NCI-H1092 (cell line): ENCODE measurements at regions not wholly inside any gene's neighbourhood (a gene's known extent, or its start where the extent isn't known, plus 50 kb on each side); places are given as distances from the start of the nearest gene placed in this dataset.

Experiments used
- DNase-seq: peaks from one replicate; lab custom pipeline; 2025; lab: John Stamatoyannopoulos, UW

- no peak for DNase-seq
These were observed 1144.8 kb upstream of the SEMA6A start for GRCh38 chr5:117719413-117719812.

GRCh38 chr5:117713585-117714198 lies 1139.1 kb upstream of the SEMA6A start:
- DNase-seq, result no peak

DNA sequence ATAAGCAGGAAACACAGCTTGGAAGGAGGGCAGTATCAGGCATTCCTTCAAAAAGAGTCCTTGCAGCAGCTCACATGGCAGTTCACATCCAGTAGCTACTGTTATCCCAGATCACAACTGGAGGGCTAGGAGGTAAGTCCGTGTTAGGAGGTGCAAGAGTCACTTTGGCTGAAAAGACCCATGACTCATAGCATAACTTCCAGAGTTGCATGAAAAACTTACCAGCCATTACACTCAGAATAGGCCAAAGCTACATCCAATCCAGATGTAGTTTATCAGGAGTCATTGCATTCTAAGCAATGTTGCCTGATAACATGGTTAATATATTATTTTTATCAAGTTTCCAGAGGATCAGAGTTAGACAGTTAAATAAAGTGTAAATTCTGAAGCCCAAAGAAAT lies 1126.4 kb upstream of the SEMA6A start:
- DNase-seq, result no peak

DNA sequence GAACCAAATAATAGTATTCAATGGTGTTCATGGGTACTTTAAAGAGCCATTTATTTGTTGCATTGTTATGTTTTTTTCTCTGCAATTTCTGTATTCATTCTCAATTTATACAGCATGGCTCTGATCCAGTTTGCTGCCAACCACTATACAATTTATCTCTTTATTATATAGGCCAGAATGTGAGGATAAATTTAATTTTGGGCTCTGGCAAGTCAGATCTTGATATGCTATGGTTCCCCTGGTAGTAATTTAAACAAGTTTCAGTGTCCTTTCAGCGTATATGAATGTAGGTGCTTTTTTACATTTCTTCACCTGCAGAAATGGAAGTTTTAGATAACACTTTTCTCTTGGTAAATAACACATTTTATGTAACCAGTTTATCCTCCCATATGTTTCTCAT lies 1118.0 kb upstream of the SEMA6A start:
- DNase-seq, result no peak

GRCh38 chr5:117691081-117691870 lies 1116.7 kb upstream of the SEMA6A start:
- no peak for DNase-seq

DNA sequence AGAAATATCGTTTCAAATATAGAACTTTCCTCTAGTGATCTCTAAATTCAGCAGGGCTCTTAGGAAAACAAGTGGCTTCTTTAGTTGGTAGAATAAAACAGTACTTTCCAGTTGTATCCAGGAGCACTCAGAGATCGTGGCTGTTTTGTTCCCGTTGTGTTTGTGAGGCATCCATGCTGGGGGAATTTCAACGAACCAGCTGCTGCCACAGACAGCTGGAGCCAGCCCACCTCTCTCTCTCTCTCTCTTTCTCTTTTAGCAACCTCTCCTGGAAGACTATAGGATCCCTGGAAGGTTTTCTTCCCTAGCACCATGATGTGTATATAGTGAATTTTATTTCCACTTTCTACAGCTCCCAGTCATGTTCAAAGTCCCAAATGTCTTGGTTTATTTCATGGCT lies 1116.0 kb upstream of the SEMA6A start:
- no peak for DNase-seq

DNA sequence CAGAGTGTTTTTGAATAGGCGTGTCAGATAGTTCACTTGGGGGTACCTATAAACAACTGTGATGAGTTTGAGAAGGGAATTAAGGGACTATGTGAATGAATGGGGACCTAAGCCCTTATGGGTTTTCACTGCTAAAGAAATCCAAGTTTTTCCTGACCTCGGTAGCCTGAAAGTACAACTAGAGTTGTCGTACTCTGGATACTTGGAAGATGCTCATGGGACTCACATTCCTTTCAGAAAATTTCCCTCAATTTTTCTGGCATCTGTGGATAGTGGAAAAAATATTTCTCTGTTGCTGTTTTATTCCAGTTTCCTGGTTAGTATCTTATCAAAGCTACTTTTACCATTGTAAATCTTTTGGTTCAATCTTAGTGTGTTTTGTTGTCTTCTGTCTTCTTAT lies 1112.3 kb upstream of the SEMA6A start:
- DNase-seq, result no peak

DNA sequence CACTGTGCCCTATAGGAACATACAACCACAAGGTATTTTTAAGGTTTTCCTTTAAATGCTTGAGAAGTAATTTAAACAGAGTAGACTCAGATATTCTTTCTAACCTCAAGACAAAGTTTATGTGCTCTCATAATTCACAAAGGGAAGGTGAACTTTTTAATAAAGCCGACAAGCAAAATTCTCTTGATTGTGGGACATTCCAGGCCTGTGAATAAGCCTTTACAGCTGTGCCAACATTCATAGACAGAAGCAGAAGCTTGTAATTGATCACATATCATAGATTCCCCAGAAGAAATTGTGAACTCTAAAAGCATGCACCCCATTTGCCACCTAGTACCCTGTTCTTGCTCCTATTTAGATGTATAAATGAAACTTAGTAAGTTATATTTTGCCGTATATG lies 1107.8 kb upstream of the SEMA6A start:
- DNase-seq, result no peak

- DNase-seq, result no peak
These were observed 1107.0 kb upstream of the SEMA6A start for GRCh38 chr5:117681431-117682254.

GRCh38 chr5:117680426-117680825 lies 1105.8 kb upstream of the SEMA6A start:
- no peak for DNase-seq

- DNase-seq, result no peak
These were observed 1104.4 kb upstream of the SEMA6A start for GRCh38 chr5:117679046-117679445.

GRCh38 chr5:117675646-117676045 lies 1101.0 kb upstream of the SEMA6A start:
- DNase-seq, result no peak

- no peak for DNase-seq
These were observed 1096.9 kb upstream of the SEMA6A start for GRCh38 chr5:117671551-117671950.

DNA sequence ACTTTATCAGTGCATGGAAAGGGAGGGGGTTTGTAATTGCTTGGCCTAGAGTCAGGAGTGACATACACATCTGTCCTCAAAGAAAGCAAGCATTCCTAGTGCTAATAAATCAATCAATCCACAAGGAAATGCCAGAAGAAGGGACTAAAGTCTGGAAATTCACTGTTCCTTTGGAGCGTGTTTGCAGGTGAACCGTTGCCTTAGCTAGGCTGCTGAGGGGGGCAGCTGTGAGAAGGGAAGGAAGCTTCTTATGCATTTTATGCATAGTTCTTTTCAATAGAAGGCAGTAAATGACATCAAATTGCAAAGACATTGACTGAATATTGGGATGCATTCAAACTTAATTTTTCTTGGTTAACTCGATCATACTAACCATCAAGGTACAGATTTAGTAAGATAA lies 1092.5 kb upstream of the SEMA6A start:
- DNase-seq, result no peak

GRCh38 chr5:117665121-117665520 lies 1090.5 kb upstream of the SEMA6A start:
- DNase-seq, result no peak

DNA sequence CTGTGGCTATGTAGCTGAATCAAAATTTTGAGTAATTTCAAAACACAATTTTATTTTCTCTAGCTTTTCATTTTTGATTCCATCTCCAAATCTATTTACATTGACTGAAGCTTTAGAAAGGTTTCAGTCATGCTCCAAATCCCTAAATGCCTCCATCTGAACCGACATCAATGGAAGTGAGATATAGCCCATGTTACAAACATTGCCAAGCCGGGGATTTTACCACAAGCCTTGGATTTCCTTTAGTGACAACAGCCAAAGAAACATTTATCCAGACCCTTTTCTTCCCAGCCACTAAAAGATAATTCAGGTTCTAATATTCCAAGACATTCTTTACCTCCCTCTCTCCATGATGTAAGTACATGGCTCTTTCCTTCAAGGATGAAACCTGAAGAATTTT lies 1087.7 kb upstream of the SEMA6A start:
- no peak for DNase-seq

DNA sequence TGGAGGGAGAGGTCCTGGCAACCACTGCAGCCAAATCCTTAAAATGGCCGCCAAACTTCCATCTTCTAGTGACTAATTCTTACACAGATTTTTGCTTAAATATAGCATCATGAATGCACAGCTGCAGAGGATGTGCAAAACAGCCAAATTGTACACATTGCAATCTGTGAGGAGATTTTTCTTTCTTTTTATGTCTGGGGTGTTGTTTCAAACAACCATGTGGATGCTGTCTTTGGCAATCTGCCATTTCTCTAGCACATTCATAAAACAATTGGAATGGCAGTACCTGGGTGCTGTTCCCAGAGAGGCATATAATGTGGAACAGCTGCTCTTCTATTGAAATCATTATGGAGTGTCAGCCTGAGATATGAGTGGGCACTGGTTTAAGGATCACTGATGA lies 1082.9 kb upstream of the SEMA6A start:
- DNase-seq, result peak; percentile 68

- DNase-seq, result no peak
These were observed 1078.3 kb upstream of the SEMA6A start for GRCh38 chr5:117652958-117653280.

GRCh38 chr5:117652036-117652957 lies 1077.7 kb upstream of the SEMA6A start:
- DNase-seq, result no peak

DNA sequence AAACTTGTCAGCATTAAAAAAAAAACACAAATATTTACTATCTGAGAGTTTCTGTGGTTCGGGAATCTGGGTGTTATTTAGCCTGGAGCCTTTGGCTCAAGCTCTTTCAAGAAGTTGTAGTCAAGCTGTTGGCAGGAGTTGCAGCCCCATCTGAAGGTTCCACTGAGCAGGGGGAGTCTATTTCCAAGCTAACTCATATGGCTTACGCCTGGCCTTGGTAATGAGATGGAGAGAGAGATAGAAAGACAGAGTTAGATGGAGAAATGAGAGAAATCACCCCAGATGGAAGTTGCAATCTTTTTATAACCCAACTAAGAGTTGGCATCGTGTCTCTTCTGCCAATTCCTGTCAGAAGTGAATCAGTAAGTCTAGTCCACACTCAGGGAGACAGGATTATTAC lies 1075.2 kb upstream of the SEMA6A start:
- no peak for DNase-seq

DNA sequence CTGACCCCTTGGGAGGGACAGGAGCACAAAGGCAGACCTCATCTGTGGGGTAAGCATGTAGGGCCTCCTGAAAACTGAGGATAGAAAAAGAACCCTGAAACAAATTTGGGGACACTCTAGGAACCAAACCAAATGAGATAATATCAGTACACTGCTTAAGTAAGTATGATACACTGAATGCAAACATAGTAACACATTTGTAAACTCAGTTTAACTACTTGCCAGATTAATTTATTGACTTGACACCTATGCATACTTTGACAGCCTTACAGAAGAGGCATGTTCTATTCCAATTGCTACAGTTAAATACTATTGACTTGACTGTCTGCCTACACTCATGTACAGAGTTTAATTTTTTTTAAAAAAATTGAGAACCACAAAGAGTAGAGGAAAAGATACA lies 1070.8 kb upstream of the SEMA6A start:
- DNase-seq, result no peak

GRCh38 chr5:117638581-117638980 lies 1064.0 kb upstream of the SEMA6A start:
- DNase-seq, result no peak
